Adrenal gland (tissue), 5 donors: ENCODE measurements at regions not wholly inside any gene's neighbourhood (a gene's known extent, or its start where the extent isn't known, plus 50 kb on each side); places are given as distances from the start of the nearest gene placed in this dataset.
"Not testable (repeated sequence)": the region's sequence is repeated elsewhere in the genome, so short reads cannot be mapped to it uniquely, and the experiment has no call there.

Source experiments
- POLR2A ChIP-seq, 2 donors: fragments of 450-650 bp; IDR thresholded peaks; one replicate each; pipeline ENCODE4 v1.6.1; 2017; ENCODE audit warnings: antibody characterized with exemption in 2 of 2, mild to moderate bottlenecking in 2 of 2, moderate library complexity in 1 of 2
- TF ChIP-seq, protein P1 (sequence below), 6 experiments: fragments of 450-650 bp in 4 of 6; fragments of 200-600 bp in 2 of 6; sonication (generic) in 1 of 6; IDR thresholded peaks; 1 replicate in 5 of 6; 2 replicates in 1 of 6; pipeline versions ENCODE4 v1.5.1 to v1.8.0; 2016 to 2021; ENCODE audit warnings: antibody characterized with exemption in 6 of 6, mild to moderate bottlenecking in 2 of 6, moderate library complexity in 1 of 6
- donor health status: DM: no; HTN: no; CAD: no.

DNA sequence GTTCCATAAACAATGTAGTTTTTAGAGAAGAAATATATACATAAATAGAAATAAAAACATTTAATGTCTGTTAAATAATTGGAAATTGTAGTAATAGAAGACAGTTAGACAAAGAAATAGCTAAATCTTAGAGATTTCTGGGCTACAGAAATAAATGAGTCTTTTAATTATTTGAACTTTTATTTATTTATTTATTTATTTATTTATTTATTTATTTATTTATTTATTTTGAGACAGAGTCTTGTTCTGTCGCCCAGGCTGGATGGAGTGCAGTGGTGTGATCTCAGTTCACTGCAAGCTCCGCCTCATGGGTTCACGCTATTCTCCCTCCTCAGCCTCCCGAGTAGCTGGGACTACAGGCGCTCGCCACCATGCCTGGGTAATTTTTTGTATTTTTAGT is 486.0 kb upstream of the SLITRK5 start:
- TF ChIP-seq POLR2A (IDR thresholded peaks at IDR 0.05) = not testable (repeated sequence)
- TF ChIP-seq, protein P1, sequence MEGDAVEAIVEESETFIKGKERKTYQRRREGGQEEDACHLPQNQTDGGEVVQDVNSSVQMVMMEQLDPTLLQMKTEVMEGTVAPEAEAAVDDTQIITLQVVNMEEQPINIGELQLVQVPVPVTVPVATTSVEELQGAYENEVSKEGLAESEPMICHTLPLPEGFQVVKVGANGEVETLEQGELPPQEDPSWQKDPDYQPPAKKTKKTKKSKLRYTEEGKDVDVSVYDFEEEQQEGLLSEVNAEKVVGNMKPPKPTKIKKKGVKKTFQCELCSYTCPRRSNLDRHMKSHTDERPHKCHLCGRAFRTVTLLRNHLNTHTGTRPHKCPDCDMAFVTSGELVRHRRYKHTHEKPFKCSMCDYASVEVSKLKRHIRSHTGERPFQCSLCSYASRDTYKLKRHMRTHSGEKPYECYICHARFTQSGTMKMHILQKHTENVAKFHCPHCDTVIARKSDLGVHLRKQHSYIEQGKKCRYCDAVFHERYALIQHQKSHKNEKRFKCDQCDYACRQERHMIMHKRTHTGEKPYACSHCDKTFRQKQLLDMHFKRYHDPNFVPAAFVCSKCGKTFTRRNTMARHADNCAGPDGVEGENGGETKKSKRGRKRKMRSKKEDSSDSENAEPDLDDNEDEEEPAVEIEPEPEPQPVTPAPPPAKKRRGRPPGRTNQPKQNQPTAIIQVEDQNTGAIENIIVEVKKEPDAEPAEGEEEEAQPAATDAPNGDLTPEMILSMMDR (IDR thresholded peaks at IDR 0.05) = not testable (repeated sequence)
